ENCODE measurements at regions not wholly inside any gene's neighbourhood (a gene's known extent, or its start where the extent isn't known, plus 50 kb on each side); places are given as distances from the start of the nearest gene placed in this dataset.

- in situ Hi-C loops (cut with HindIII; ENCODE audit: low sequenced_read_pairs), result no loop called here
- DNase-seq (ENCODE audit: low spot score), result no peak
Measured at GRCh38 chr14:101177301-101177971, 273.9 kb upstream of the RTL1 start.

- in situ Hi-C loops (cut with HindIII; ENCODE audit: low sequenced_read_pairs), result no loop called here
- no peak for DNase-seq (ENCODE audit: low spot score)
Measured at GRCh38 chr14:101178184-101179072, 274.9 kb upstream of the RTL1 start.

DNA sequence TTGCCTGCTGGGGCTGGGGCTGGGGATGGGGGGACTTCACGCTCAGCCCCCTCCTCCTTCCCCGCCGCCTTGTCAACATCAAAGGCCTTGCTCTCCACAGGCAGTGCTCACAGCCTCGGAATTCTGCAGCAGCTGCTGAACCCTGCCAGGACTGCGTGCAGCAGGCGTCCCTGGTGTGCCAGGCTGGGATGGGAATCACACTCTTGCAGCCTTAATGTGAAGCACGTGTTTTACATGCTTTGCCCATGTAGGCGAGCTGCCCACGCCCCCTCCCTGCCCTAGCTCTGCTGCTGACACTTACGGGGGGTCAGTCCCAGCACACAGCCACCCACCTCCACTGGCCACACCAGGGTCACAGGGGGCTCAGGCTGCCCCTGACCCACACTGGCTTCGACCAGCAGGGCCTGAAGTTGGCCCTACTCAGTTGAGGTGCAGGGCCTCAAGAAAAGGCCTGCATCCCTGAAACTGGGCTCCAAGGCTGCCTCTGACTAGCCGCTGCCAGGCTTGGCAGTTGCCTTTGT, 276.2 kb upstream of the RTL1 start:
- in situ Hi-C loops (cut with HindIII; ENCODE audit: low sequenced_read_pairs), result no loop called here

GRCh38 chr14:101181446-101182313, 278.2 kb upstream of the RTL1 start:
- DNase-seq (ENCODE audit: low spot score), result no peak
- in situ Hi-C loops (cut with HindIII; ENCODE audit: low sequenced_read_pairs), result no loop called here

More for the DNA sequence above, 276.2 kb upstream of the RTL1 start:
- no peak for DNase-seq (ENCODE audit: low spot score)

- in situ Hi-C loops (cut with HindIII; ENCODE audit: low sequenced_read_pairs), result no loop called here
Measured at GRCh38 chr14:101182476-101182875, 279.0 kb upstream of the RTL1 start.

GRCh38 chr14:101183376-101184103, 280.0 kb upstream of the RTL1 start:
- DNase-seq (ENCODE audit: low spot score), result no peak
- in situ Hi-C loops (cut with HindIII; ENCODE audit: low sequenced_read_pairs), result no loop called here

More at GRCh38 chr14:101182476-101182875, 279.0 kb upstream of the RTL1 start:
- no peak for DNase-seq (ENCODE audit: low spot score)

DNA sequence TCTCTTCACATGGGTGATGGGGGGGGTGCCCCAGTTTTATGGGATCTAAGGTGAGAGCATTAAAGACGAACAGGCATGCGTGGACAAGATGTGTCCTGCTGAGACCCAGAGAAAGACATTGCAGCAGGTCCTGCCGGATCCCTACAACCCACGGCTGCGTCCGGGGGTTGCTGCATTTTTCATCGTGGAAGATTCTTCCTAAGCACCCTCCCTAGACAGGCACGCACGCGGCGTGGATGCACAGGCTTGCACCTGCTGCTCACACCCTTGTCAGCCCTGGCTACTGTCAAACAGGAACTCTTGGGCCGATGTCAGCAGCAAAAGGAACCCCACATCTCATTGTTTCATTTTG, 280.6 kb upstream of the RTL1 start:
- no peak for DNase-seq (ENCODE audit: low spot score)
- in situ Hi-C loops (cut with HindIII; ENCODE audit: low sequenced_read_pairs), result no loop called here

- in situ Hi-C loops (cut with HindIII; ENCODE audit: low sequenced_read_pairs), result no loop called here
- DNase-seq (ENCODE audit: low spot score), result no peak
Measured at GRCh38 chr14:101184572-101184971, 281.1 kb upstream of the RTL1 start.

DNA sequence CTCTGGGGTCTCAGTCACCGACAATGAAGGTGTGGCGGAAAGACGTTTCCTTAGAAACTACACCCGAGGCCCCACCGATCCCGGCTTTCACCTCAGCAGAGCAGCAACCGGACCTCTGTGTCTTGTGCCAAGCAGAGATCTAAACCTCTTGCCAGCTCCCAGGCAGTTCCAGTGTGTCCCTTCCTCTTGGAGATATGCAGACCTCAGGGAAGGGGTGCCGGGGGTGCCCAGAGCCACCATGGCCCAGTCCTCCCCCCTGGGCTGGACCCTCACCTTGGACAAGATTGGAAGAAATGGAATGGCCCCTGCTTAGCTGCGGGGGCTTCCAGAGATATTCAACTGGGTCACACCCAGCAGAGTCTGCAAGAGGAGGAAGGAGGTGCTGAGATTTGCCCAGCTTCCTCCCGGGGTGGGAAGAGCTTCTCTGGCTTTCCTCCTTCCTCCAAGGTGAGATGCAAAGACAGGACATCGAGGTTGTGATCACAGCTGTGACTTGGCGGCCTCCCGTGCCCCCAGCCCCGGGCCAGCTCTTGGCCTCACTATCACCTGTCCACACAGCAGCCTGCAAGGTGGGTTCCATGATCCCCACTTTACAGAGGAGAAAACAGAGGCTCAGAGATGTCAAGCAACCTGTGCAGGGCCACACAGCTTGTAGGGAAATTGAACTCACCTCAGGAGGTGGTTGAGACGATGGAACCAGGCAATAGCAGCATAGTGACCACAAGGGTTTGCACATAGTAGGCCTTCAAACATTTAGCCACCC, 281.7 kb upstream of the RTL1 start:
- in situ Hi-C loops (cut with HindIII; ENCODE audit: low sequenced_read_pairs), result no loop called here
- DNase-seq (ENCODE audit: low spot score), result no peak

GRCh38 chr14:101185946-101186345, 282.4 kb upstream of the RTL1 start:
- in situ Hi-C loops (cut with HindIII; ENCODE audit: low sequenced_read_pairs), result no loop called here
- DNase-seq (ENCODE audit: low spot score), result no peak

GRCh38 chr14:101186544-101186943, 283.0 kb upstream of the RTL1 start:
- in situ Hi-C loops (cut with HindIII; ENCODE audit: low sequenced_read_pairs), result no loop called here
- DNase-seq (ENCODE audit: low spot score), result no peak

GRCh38 chr14:101186992-101187815, 283.7 kb upstream of the RTL1 start:
- in situ Hi-C loops (cut with HindIII; ENCODE audit: low sequenced_read_pairs), result no loop called here
- no peak for DNase-seq (ENCODE audit: low spot score)

DNA sequence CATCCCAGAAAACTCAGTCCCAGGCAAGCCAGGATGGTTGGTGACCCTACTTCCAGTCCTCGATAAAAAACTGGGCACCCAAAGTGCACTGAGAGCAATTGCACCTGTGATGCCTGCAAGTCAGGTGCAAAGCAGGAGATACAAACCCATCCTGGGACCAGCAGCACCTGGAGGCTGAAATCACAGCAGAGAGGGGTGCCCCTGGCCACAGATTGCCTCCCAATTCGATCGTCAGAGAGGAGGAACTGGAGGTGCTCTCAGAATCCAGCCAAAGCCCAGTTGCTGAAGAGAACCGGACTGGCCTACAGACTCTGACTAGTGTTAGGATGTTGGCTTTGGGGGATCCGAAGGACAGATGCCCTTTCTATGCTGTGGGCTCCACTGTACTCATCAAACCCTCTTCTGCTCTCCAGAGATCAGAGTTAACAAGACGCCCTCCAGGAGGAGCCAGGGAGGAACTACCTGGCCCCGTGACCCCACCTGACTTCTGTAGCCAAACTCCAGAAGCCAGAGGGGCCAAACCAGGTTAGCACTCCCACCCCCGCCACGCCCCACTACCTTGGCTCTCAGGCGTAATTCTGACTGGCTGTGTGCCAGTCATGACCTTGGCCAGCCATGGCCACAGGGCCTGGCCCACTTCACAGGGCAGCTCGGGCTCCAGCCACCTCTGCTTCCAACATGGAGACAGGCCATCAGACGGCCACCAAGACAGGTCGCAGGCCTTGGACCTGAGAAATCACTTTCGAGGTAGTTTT, 284.5 kb upstream of the RTL1 start:
- DNase-seq (ENCODE audit: low spot score), result no peak
- in situ Hi-C loops (cut with HindIII; ENCODE audit: low sequenced_read_pairs), result no loop called here

DNA sequence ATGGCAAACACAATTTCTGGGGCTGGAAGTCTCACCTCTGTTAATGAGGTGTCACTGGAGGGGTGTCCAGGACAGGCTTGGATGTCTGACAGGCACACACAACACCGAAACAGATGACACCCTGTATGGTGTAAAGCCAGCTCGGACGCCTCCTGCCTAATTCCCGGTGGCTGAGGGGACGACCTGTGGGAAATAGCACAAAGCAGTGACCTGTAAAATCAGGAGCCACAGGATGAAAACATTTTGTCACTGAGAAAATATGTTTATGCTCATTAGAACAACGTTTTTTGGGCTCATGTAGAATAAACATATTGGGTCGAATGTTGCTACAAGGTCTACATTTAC, 285.0 kb upstream of the RTL1 start:
- in situ Hi-C loops (cut with HindIII; ENCODE audit: low sequenced_read_pairs), result no loop called here

GRCh38 chr14:101189266-101189665, 285.7 kb upstream of the RTL1 start:
- in situ Hi-C loops (cut with HindIII; ENCODE audit: low sequenced_read_pairs), result no loop called here
- DNase-seq (ENCODE audit: low spot score), result no peak

More for the DNA sequence above, 285.0 kb upstream of the RTL1 start:
- DNase-seq (ENCODE audit: low spot score), result no peak

DNA sequence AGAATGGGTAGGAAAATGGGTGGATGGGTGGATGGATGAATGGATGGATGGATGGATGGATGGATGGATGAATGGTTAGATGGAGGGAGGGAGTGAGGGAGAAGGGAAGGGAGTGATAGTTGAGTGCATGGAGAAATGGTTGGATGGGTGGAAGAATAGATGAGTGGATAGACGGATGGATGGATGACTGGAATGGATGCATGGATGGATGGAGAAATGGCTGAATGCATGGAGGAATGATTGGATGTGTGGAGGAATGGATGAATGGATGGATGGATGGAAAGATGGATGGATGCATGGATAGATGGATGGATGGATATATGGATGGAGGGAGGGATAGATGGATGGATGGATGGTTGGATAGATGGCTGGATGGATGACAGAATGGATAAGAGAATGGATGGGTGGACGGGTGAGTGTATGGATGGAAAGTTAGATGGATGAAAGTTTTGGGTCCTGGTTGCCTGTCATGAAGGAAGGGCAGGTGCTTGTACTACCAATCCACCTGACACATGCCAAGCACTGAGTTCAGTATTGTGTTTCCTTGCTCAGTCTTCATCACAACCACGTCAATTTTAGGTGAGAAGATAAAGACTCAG, 286.5 kb upstream of the RTL1 start:
- in situ Hi-C loops (cut with HindIII; ENCODE audit: low sequenced_read_pairs), result no loop called here
- DNase-seq (ENCODE audit: low spot score), result no peak

Data from G401 (cell line).